ENCODE measurements at regions not wholly inside any gene's neighbourhood (a gene's known extent, or its start where the extent isn't known, plus 50 kb on each side); places are given as distances from the start of the nearest gene placed in this dataset.

DNA sequence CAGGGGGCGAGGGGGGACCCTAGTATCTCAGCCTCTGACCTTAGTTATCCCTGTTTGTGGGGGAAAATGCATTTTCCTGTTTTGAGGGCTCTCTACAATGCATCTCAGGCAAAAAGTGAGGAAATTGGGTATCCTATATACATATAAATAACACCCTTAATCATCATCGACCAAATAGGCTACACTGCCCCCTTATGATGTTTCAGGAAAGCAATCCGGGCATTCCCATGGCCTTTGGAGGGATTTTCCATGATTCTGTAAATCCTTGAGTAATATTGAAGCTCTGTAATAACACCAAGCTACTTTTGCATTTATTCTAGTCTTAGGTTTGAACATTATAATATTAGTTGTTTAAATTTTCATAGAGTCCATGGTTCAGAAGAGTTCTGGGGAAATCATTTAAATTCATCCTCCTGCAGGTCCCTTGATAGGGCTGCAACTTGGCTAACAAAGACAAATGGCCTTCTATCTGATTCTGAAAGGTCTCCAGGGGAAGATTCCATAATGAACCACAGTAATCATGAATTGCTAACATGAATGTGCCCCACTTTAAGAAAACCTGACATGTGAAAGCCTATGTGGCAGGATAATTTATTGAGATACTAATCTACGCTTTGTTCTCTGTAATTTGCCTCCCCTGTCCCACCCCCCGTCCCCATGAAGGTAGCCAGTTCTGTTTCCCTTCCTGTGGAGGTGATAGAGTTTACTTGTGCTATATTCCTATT, 91.5 kb upstream of the SCOC start:
- DNase-seq (ENCODE audit: low read depth, low spot score), result no peak
- WGBS (ENCODE audit: insufficient coverage, insufficient read length), result no CpG with 5 or more reads among the region's 5 CpGs

GRCh38 chr4:140277576-140277975, 95.9 kb upstream of the SCOC start:
- no peak overlapping the region for H3K27ac ChIP-seq (ENCODE audit: low read length)
- H3K4me3 ChIP-seq (ENCODE audit: low read length), result no peak overlapping the region
- peaks cover 3% of the 10 kb centered on the region; the same call in 1 of the 2 replicates for H3K4me1 ChIP-seq (ENCODE audit: control insufficient read depth, insufficient read depth, low read length)
- no peaks in the 10 kb centered on the region for H3K36me3 ChIP-seq (ENCODE audit: control insufficient read depth, insufficient read depth, low read length)
- no peak for DNase-seq (ENCODE audit: low read depth, low spot score)
- H3K27me3 ChIP-seq (ENCODE audit: control insufficient read depth, insufficient read depth, low read length), result no peaks in the 10 kb centered on the region
- no peaks in the 10 kb centered on the region for H3K9me3 ChIP-seq (ENCODE audit: control insufficient read depth, insufficient read depth, low read length)

More for the DNA sequence above, 91.5 kb upstream of the SCOC start:
- H3K4me1 ChIP-seq (ENCODE audit: control insufficient read depth, insufficient read depth, low read length), result peaks cover 3% of the 10 kb centered on the region; the same call in 1 of the 2 replicates
- no peak overlapping the region for H3K27ac ChIP-seq (ENCODE audit: low read length)
- H3K27me3 ChIP-seq (ENCODE audit: control insufficient read depth, insufficient read depth, low read length), result no peaks in the 10 kb centered on the region
- H3K4me3 ChIP-seq (ENCODE audit: low read length), result no peak overlapping the region
- no peaks in the 10 kb centered on the region for H3K36me3 ChIP-seq (ENCODE audit: control insufficient read depth, insufficient read depth, low read length)
- H3K9me3 ChIP-seq (ENCODE audit: control insufficient read depth, insufficient read depth, low read length), result no peaks in the 10 kb centered on the region

DNA sequence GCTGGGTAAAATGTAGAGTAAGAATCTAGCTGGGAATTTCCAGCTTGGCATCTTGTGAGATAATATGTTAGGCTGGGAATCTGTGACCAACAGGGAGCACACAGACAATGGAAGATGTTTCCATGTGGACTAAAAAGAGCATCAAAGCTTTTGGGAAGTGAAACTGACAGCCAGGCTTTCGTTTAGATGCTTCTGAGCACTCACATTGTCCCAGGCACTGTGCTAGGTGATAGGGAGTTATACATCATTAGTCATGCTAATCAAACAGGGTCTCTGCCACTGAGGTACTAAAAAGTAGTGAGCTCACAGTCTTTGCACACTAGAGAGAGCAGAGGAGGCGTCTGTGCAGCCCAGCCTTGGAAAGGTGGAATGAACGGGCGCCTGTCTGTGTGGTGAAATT, 101.9 kb upstream of the SCOC start:
- Histone ChIP-seq H3K4me3 (ENCODE audit: low read length) (no peak overlapping the region), H3K9me3 (ENCODE audit: control insufficient read depth, insufficient read depth, low read length) (no peaks in the 10 kb centered on the region), H3K27ac (ENCODE audit: low read length) (no peak overlapping the region), H3K4me1 (ENCODE audit: control insufficient read depth, insufficient read depth, low read length) (peaks cover 2% of the 10 kb centered on the region; the same call in 1 of the 2 replicates), H3K36me3 (ENCODE audit: control insufficient read depth, insufficient read depth, low read length) (no peaks in the 10 kb centered on the region), H3K27me3 (ENCODE audit: control insufficient read depth, insufficient read depth, low read length) (no peaks in the 10 kb centered on the region)
- WGBS (ENCODE audit: insufficient coverage, insufficient read length), result no CpG with 5 or more reads among the region's 4 CpGs
- no peak for DNase-seq (ENCODE audit: low read depth, low spot score)

DNA sequence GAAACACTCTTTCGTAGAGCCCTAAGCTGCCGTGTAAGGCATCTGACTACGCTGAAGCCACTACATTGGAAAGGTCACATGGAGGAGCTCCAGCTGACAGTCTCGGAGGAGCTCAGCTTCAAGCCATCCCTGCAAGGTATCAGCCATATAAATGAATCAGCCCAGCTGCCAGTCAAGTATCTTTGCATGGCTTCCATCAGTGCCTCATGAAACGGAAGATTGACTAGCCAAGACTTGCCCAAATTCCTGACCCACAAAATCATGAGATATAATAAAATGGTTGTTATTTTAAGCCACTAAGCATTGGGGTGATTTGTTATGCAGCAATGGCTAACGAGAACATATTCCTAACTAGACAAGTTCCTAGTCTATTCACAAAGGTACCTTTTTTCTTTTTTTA, 104.1 kb upstream of the SCOC start:
- Histone ChIP-seq H3K4me1 (ENCODE audit: control insufficient read depth, insufficient read depth, low read length) (peaks cover 2% of the 10 kb centered on the region; the same call in 1 of the 2 replicates), H3K4me3 (ENCODE audit: low read length) (no peak overlapping the region), H3K36me3 (ENCODE audit: control insufficient read depth, insufficient read depth, low read length) (no peaks in the 10 kb centered on the region), H3K27ac (ENCODE audit: low read length) (no peak overlapping the region), H3K27me3 (ENCODE audit: control insufficient read depth, insufficient read depth, low read length) (no peaks in the 10 kb centered on the region), H3K9me3 (ENCODE audit: control insufficient read depth, insufficient read depth, low read length) (no peaks in the 10 kb centered on the region)
- WGBS (ENCODE audit: insufficient coverage, insufficient read length), result no CpG with 5 or more reads among the region's 6 CpGs
- DNase-seq (ENCODE audit: low read depth, low spot score), result no peak

DNA sequence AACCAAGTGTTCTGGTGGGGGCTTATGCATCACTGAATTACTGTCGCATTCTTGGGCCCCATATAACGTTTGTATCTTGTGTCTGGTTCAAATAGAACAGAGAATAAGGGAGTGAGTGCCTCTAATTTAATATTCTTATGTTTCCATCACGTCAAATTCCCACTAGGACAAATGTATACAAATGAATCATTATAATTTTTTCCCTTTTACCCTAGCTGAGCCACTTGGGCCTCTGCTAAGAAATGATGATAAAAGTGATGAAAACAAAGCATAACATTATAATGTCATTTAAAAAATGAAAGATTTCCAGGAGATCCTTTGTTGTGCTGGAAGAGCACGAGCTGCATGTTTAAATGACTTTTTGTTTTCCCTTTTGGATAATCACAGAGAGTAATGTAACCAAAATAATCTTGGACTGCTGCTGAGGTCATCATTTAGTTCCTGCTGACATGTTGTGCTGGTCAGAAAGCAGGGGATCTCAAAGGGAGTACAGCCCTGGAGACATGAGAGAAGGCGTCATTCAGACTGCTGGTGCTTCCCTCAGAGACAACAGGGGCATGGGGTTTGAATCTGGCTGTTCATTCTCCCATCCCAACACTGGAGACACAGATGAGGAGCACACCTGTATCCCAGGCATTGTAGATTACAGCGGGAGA, 105.1 kb upstream of the SCOC start:
- H3K9me3 ChIP-seq (ENCODE audit: control insufficient read depth, insufficient read depth, low read length), result no peaks in the 10 kb centered on the region
- no CpG with 5 or more reads among the region's 6 CpGs for WGBS (ENCODE audit: insufficient coverage, insufficient read length)
- no peak overlapping the region for H3K4me3 ChIP-seq (ENCODE audit: low read length)
- peaks cover 2% of the 10 kb centered on the region; the same call in 1 of the 2 replicates for H3K4me1 ChIP-seq (ENCODE audit: control insufficient read depth, insufficient read depth, low read length)
- DNase-seq (ENCODE audit: low read depth, low spot score), result no peak
- H3K36me3 ChIP-seq (ENCODE audit: control insufficient read depth, insufficient read depth, low read length), result no peaks in the 10 kb centered on the region
- no peak overlapping the region for H3K27ac ChIP-seq (ENCODE audit: low read length)
- H3K27me3 ChIP-seq (ENCODE audit: control insufficient read depth, insufficient read depth, low read length), result no peaks in the 10 kb centered on the region

DNA sequence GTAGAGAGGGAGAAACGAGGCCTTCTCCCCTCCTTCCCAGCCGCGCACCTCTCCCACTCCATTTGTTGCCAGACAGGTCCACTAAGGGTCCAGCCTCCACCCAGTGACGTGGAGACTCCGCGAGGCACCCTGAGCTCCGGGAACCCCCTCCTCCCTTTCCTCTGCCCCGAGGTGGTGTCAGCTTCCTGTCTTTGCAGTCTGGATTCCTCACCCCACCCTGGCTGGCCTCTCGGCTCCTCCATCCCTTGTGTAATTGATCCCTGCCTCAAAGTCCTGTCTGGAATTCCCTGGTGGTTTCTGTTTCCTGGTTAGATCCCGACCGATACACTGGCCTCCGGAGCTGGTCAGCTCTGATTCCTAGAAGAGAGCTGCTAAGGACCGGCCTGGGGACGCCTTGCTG, 105.9 kb upstream of the SCOC start:
- WGBS (ENCODE audit: insufficient coverage, insufficient read length), result no CpG with 5 or more reads among the region's 14 CpGs
- DNase-seq (ENCODE audit: low read depth, low spot score), result no peak
- no peak overlapping the region for H3K4me3 ChIP-seq (ENCODE audit: low read length)
- no peaks in the 10 kb centered on the region for H3K36me3 ChIP-seq (ENCODE audit: control insufficient read depth, insufficient read depth, low read length)
- no peak overlapping the region for H3K27ac ChIP-seq (ENCODE audit: low read length)
- H3K27me3 ChIP-seq (ENCODE audit: control insufficient read depth, insufficient read depth, low read length), result no peaks in the 10 kb centered on the region
- peaks cover 2% of the 10 kb centered on the region; the same call in 1 of the 2 replicates for H3K4me1 ChIP-seq (ENCODE audit: control insufficient read depth, insufficient read depth, low read length)
- no peaks in the 10 kb centered on the region for H3K9me3 ChIP-seq (ENCODE audit: control insufficient read depth, insufficient read depth, low read length)

- DNase-seq (ENCODE audit: low read depth, low spot score), result no peak
- Histone ChIP-seq H3K4me1 (ENCODE audit: control insufficient read depth, insufficient read depth, low read length) (peaks cover 2% of the 10 kb centered on the region; the same call in 1 of the 2 replicates), H3K9me3 (ENCODE audit: control insufficient read depth, insufficient read depth, low read length) (no peaks in the 10 kb centered on the region), H3K27me3 (ENCODE audit: control insufficient read depth, insufficient read depth, low read length) (no peaks in the 10 kb centered on the region), H3K4me3 (ENCODE audit: low read length) (no peak overlapping the region), H3K27ac (ENCODE audit: low read length) (no peak overlapping the region), H3K36me3 (ENCODE audit: control insufficient read depth, insufficient read depth, low read length) (no peaks in the 10 kb centered on the region)
- WGBS (ENCODE audit: insufficient coverage, insufficient read length), result no CpG with 5 or more reads among the region's 10 CpGs
These were observed 106.4 kb upstream of the SCOC start for GRCh38 chr4:140266958-140267568.

DNA sequence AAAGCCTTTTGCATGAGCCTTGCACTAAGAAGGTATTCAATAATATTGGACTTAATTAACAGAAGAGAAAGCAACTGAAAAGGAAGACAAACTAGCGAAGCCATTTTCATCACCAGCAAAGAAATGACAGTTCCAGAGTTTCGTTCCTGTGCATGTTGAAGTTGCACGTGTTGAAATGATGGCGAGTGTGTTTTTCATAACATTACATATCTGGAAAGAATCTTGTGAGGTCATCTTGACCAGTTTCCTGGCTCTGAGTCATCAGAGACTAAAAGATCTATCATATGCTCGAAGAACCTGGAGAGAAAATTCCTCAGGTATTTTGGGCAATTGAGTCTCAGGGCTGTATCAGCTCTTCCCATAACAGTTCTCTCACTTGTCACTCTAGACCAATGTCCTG, 106.2 kb upstream of the MAML3 start:
- H3K27ac ChIP-seq (ENCODE audit: low read length), result no peak overlapping the region
- peaks cover 2% of the 10 kb centered on the region; the same call in 1 of the 2 replicates for H3K4me1 ChIP-seq (ENCODE audit: control insufficient read depth, insufficient read depth, low read length)
- DNase-seq (ENCODE audit: low read depth, low spot score), result no peak
- H3K36me3 ChIP-seq (ENCODE audit: control insufficient read depth, insufficient read depth, low read length), result no peaks in the 10 kb centered on the region
- WGBS (ENCODE audit: insufficient coverage, insufficient read length), result no CpG with 5 or more reads among the region's 5 CpGs
- H3K27me3 ChIP-seq (ENCODE audit: control insufficient read depth, insufficient read depth, low read length), result no peaks in the 10 kb centered on the region
- no peaks in the 10 kb centered on the region for H3K9me3 ChIP-seq (ENCODE audit: control insufficient read depth, insufficient read depth, low read length)
- no peak overlapping the region for H3K4me3 ChIP-seq (ENCODE audit: low read length)

DNA sequence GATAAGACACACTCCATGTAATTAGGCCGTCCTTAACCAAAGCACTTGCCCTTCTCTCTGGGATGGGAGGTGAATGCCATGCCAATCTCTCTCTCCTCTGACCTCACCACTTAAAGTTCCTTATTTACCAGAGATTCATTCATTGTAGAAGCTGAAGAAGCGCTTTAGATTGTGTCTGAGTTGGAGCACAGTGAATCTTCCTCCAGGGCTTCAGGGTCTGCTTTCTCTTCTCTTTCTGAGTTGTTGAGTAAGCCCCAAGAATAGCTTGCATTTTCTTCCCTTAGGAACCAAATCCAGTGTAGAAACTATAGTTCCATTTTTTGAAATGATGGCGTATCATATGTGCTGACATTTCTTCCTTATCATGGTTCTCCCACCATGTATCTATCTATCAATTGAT, 104.5 kb upstream of the MAML3 start:
- no peak for DNase-seq (ENCODE audit: low read depth, low spot score)

DNA sequence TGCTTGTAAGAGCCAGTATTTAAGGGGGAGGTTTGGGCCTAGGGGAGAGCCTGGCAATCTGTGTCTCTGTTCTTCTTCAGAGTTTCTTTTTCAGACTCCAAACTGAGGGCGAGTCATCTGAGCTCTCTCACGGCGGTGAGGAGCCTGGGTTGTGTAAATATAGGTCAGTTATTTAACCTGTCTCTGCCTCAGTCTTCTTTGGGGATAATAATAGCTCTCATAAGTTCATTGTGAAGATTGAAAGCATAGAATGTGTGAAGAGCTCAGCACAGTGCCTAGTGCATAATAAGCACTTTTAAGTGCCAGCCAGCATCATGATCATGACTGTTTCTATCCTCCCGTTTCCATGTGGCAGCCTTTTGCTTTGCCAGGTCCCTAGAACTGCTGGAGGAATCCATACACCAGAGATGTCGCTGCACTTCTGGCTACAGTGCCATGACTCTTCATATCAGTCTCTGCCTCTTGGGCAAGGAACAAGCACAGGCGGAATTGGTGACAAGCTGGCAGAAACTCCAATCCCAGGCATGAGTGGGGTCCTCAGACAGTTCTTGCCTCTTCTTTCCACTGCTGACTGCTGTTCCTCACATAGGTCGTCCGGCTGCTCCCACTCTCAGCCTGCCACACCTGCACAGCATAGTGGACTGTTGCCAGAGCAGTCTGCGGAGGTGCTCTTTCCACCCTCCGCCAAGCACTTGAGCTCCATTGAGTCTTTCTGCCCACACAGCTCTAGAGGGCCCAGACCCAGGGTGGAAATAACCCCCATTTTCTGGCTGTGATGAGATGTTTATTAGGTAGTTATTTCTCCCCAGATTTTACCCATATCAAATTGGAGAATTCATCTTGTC, 103.7 kb upstream of the MAML3 start:
- no CpG with 5 or more reads among the region's 10 CpGs for WGBS (ENCODE audit: insufficient coverage, insufficient read length)
- H3K27ac ChIP-seq (ENCODE audit: low read length), result no peak overlapping the region
- peaks cover 2% of the 10 kb centered on the region; the same call in 1 of the 2 replicates for H3K4me1 ChIP-seq (ENCODE audit: control insufficient read depth, insufficient read depth, low read length)
- DNase-seq (ENCODE audit: low read depth, low spot score), result no peak
- no peaks in the 10 kb centered on the region for H3K36me3 ChIP-seq (ENCODE audit: control insufficient read depth, insufficient read depth, low read length)
- H3K9me3 ChIP-seq (ENCODE audit: control insufficient read depth, insufficient read depth, low read length), result no peaks in the 10 kb centered on the region
- no peak overlapping the region for H3K4me3 ChIP-seq (ENCODE audit: low read length)
- H3K27me3 ChIP-seq (ENCODE audit: control insufficient read depth, insufficient read depth, low read length), result no peaks in the 10 kb centered on the region

More for the DNA sequence above, 104.5 kb upstream of the MAML3 start:
- no CpG with 5 or more reads among the region's 3 CpGs for WGBS (ENCODE audit: insufficient coverage, insufficient read length)
- Histone ChIP-seq H3K27me3 (ENCODE audit: control insufficient read depth, insufficient read depth, low read length) (no peaks in the 10 kb centered on the region), H3K4me1 (ENCODE audit: control insufficient read depth, insufficient read depth, low read length) (peaks cover 2% of the 10 kb centered on the region; the same call in 1 of the 2 replicates), H3K4me3 (ENCODE audit: low read length) (no peak overlapping the region), H3K27ac (ENCODE audit: low read length) (no peak overlapping the region), H3K9me3 (ENCODE audit: control insufficient read depth, insufficient read depth, low read length) (no peaks in the 10 kb centered on the region), H3K36me3 (ENCODE audit: control insufficient read depth, insufficient read depth, low read length) (no peaks in the 10 kb centered on the region)

Measured in iPS DF 6.9 (cell line).